GM23248 (cell line): ENCODE measurements at regions not wholly inside any gene's neighbourhood (a gene's known extent, or its start where the extent isn't known, plus 50 kb on each side); places are given as distances from the start of the nearest gene placed in this dataset.

ENCODE experiments used
- DNase-seq: peaks from one replicate; pipeline ENCODE4 v3.0.0-alpha.2; 2015
- H2AFZ ChIP-seq: fragments of 200-600 bp; sonication (generic); 2 replicates; pipeline ENCODE4 v1.6.1; 2016; ENCODE audit warnings: antibody characterized with exemption
- H3F3A ChIP-seq: fragments of 200-600 bp; sonication (generic); 2 replicates; pipeline ENCODE4 v1.6.1; 2016; ENCODE audit warnings: mild to moderate bottlenecking, antibody characterized with exemption, mixed run types; ENCODE audit not compliant: insufficient read depth
- H3K27ac ChIP-seq: fragments of 200-600 bp; sonication (generic); 2 replicates; pipeline ENCODE4 v1.5.1; 2016; ENCODE audit warnings: mild to moderate bottlenecking
- H3K27me3 ChIP-seq: fragments of 200-600 bp; sonication (generic); replicated peaks from 2 replicates; pipeline ENCODE4 v1.6.1; 2016; ENCODE audit warnings: mild to moderate bottlenecking; ENCODE audit not compliant: insufficient read depth
- H3K36me3 ChIP-seq: fragments of 200-600 bp; sonication (generic); 2 replicates; pipeline ENCODE4 v1.6.1; 2016; ENCODE audit warnings: low read depth, mild to moderate bottlenecking
- H3K4me1 ChIP-seq: fragments of 200-600 bp; sonication (generic); 2 replicates; pipeline ENCODE4 v1.6.1; 2016; ENCODE audit warnings: mild to moderate bottlenecking; ENCODE audit not compliant: insufficient read depth
- H3K4me2 ChIP-seq: fragments of 200-600 bp; sonication (generic); one replicate; pipeline ENCODE4 v1.6.1; 2016; ENCODE audit warnings: mild to moderate bottlenecking; ENCODE audit not compliant: unreplicated experiment
- H3K4me3 ChIP-seq: fragments of 200-600 bp; sonication (generic); 2 replicates; pipeline ENCODE4 v1.5.1; 2016; ENCODE audit warnings: mild to moderate bottlenecking
- H3K79me2 ChIP-seq: fragments of 200-600 bp; sonication (generic); 2 replicates; pipeline ENCODE4 v1.6.1; 2016; ENCODE audit warnings: mild to moderate bottlenecking; ENCODE audit not compliant: insufficient read depth
- H3K9ac ChIP-seq: fragments of 200-600 bp; sonication (generic); 2 replicates; pipeline ENCODE4 v1.6.1; 2016; ENCODE audit warnings: mild to moderate bottlenecking
- H3K9me2 ChIP-seq: fragments of 200-600 bp; sonication (generic); 2 replicates; pipeline ENCODE4 v1.6.1; 2016; ENCODE audit warnings: mixed run types, mild to moderate bottlenecking, moderate library complexity; ENCODE audit not compliant: insufficient read depth
- H3K9me3 ChIP-seq: fragments of 200-600 bp; sonication (generic); one replicate; pipeline ENCODE4 v1.6.1; 2017; ENCODE audit warnings: low read depth
- H4K20me1 ChIP-seq: fragments of 200-600 bp; sonication (generic); 2 replicates; pipeline ENCODE4 v1.6.0; 2016; ENCODE audit not compliant: insufficient read depth
- EZH2 ChIP-seq: fragments of 200-600 bp; sonication (generic); IDR thresholded peaks from 2 replicates; pipeline ENCODE4 v1.6.1; 2018; ENCODE audit warnings: antibody characterized with exemption, mild to moderate bottlenecking; ENCODE audit not compliant: insufficient read depth, poor library complexity, severe bottlenecking
- EZH2phosphoT487 ChIP-seq: fragments of 200-600 bp; sonication (generic); IDR thresholded peaks from 2 replicates; pipeline ENCODE4 v1.6.1; 2018; ENCODE audit warnings: antibody characterized with exemption, moderate library complexity, mild to moderate bottlenecking, low read depth; ENCODE audit not compliant: insufficient read depth
- WGBS, 2 experiments: methylation state at CpG; one replicate each; pipeline ENCODE4 v1.1.6; 2015 to 2017; ENCODE audit warnings: low lambda C conversion rate in 2 of 2, low coverage in 1 of 2; ENCODE audit errors: missing lambda C conversion rate in 2 of 2; 5-methylcytosine and 5-hydroxymethylcytosine counted together
- in situ Hi-C: fragments of 300-500 bp; cut with MboI; formaldehyde crosslinking; loops from 2 replicates; pipeline ENCODE4 v1.15.0; 2020

DNA sequence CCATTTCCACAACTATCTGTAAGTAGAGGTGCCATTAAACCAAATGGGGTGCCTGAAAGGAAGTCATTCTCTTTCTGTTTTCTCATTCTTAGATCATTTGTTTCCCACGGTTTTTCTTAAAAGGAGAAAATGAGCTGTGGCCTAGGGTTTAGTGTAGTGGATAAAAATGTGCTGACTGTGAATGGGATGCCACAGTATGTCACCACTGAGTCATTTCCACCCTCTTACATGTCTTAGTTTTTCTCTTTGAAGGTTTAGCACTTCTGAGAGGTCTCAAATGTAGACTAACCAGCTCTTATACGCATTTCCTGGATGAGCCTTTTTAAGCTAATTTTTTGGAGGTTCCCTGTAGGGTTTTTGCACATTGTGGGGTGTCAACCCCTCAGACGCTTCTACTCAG is 244.5 kb upstream of the SPANXN1 start:
- no peak overlapping the region for H2AFZ ChIP-seq
- no peak overlapping the region for H3K4me2 ChIP-seq

DNA sequence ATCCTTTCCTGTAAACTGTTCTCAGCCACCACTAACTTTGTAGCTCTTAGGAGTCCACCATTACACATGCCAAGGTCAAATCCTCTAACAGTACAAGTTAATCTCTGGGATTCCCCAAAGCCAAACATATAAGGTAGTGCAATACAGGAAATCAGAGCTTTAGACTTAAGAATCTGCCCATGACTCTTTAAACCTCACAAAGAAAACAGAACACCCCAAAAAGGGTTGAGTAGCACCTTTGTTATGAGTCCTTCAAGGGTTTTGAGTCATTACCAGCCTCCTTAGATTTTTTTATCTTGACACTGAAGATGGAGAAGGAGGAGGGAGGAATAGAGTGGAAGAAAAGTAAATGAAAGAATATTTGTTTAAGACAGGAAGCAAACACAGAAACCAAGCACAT is 243.9 kb upstream of the SPANXN1 start:
- Histone ChIP-seq H3K4me2 (no peak overlapping the region), H3K36me3 (no peaks in the 10 kb centered on the region), H3K79me2 (no peaks in the 10 kb centered on the region), H3K4me3 (no peak overlapping the region), H3K9me2 (no peaks in the 10 kb centered on the region), H4K20me1 (no peaks in the 10 kb centered on the region), H2AFZ (no peak overlapping the region), H3K27ac (no peak overlapping the region), H3K4me1 (no peaks in the 10 kb centered on the region), H3K27me3 (no peaks in the 10 kb centered on the region), H3K9me3 (no peaks in the 10 kb centered on the region), H3F3A (no peaks in the 10 kb centered on the region), H3K9ac (no peak overlapping the region)
- in situ Hi-C loops, result no loop called here
- no peak for TF ChIP-seq EZH2
- TF ChIP-seq EZH2phosphoT487, result no peak
- no peak for DNase-seq

More for the DNA sequence above, 244.5 kb upstream of the SPANXN1 start:
- no peaks in the 10 kb centered on the region for H3K27me3 ChIP-seq
- H3K27ac ChIP-seq, result no peak overlapping the region
- H3K36me3 ChIP-seq, result no peaks in the 10 kb centered on the region
- TF ChIP-seq EZH2phosphoT487, result no peak
- no peak for TF ChIP-seq EZH2
- H3K4me1 ChIP-seq, result no peaks in the 10 kb centered on the region
- no peaks in the 10 kb centered on the region for H3K79me2 ChIP-seq
- H3K9ac ChIP-seq, result no peak overlapping the region
- H4K20me1 ChIP-seq, result no peaks in the 10 kb centered on the region
- no peak overlapping the region for H3K4me3 ChIP-seq
- no peaks in the 10 kb centered on the region for H3F3A ChIP-seq
- H3K9me3 ChIP-seq, result no peaks in the 10 kb centered on the region
- in situ Hi-C loops, result no loop called here
- DNase-seq, result peak; percentile 1
- no peaks in the 10 kb centered on the region for H3K9me2 ChIP-seq
- 8 to 29% methylated on average over 1 to 3 of the region's 3 CpGs for WGBS, 2 experiments

DNA sequence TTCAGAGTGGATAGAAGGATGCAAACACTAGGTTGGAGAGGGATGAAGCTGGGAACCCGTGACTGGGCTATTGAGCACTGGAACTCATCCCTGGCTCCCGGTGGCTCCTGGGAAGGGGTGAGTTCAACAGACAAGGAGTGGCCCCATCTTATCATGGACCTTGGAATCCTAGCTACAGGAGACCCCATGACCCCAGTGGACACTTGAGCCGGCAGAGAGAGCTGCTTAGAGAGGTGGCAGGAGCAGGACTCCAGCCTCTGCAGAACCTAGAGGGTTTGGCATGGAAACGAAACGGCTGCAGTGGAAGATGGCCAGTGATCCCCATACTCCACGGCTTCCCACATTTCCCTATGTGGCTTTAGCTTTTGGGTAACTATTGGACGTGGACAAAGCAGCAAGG is 205.8 kb upstream of the SPANXN1 start:
- DNase-seq, result no peak
- Histone ChIP-seq H3K27ac (no peak overlapping the region), H3K27me3 (no peaks in the 10 kb centered on the region), H3K9me3 (no peaks in the 10 kb centered on the region), H3K4me1 (no peaks in the 10 kb centered on the region), H2AFZ (no peak overlapping the region), H3K9me2 (no peaks in the 10 kb centered on the region), H3F3A (no peaks in the 10 kb centered on the region), H3K9ac (no peak overlapping the region), H3K36me3 (no peaks in the 10 kb centered on the region), H3K4me2 (no peak overlapping the region), H4K20me1 (no peaks in the 10 kb centered on the region), H3K79me2 (no peaks in the 10 kb centered on the region), H3K4me3 (no peak overlapping the region)
- TF ChIP-seq EZH2 (no peak), EZH2phosphoT487 (no peak)
- in situ Hi-C loops, result no loop called here
- 11 to 13% methylated on average over 6 to 7 of the region's 7 CpGs for WGBS, 2 experiments

DNA sequence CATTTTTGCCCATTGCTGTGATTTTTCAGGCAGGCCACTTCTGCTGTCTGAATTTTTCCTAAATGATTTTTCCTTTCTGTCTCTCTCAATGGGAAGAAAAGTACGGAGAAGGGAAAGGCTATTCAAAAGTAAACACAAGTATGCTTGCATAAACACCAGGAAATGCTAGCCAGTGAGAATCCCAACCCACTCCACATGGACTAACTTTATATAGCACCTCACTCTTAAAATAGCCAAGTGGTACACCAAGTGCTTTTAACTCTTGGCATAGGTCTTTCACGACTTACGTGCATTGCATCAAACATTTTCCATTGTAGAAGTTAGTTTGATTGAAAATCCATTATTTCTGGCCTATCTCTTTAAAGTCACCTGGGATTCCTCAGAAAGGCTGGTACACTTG is 178.9 kb upstream of the SPANXN1 start:
- in situ Hi-C loops, result no loop called here
- Histone ChIP-seq H3K9me3 (no peaks in the 10 kb centered on the region), H3K36me3 (no peaks in the 10 kb centered on the region), H3K27me3 (no peaks in the 10 kb centered on the region), H3K4me1 (no peaks in the 10 kb centered on the region), H3K79me2 (no peaks in the 10 kb centered on the region), H3K27ac (no peak overlapping the region), H2AFZ (no peak overlapping the region), H3K4me3 (no peak overlapping the region), H4K20me1 (no peaks in the 10 kb centered on the region), H3K9ac (no peak overlapping the region), H3K4me2 (no peak overlapping the region), H3K9me2 (no peaks in the 10 kb centered on the region), H3F3A (no peaks in the 10 kb centered on the region)
- no peak for DNase-seq
- TF ChIP-seq EZH2phosphoT487 (no peak), EZH2 (no peak)
- 4% methylated on average over 2 to 3 of the region's 3 CpGs for WGBS, 2 experiments

DNA sequence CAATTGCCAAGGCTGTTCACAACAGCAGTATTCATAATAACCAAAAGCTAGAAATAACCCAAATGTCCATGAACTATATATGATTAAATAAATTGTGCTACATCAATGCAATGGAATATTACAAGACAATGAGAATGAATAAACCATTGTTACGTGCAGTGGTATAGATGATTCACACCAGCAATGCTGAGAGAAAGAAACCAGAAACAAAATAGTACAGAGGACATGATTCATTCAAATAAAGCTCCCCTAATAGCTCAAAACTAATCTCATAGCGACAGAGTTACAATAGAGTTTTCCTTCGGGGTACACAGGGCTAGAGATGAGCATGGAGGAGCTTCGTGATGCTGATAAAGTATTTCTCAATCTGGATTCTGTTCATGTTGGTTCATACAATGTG is 148.1 kb upstream of the SPANXN1 start:
- in situ Hi-C loops, result no loop called here
- H3K27ac ChIP-seq, result no peak overlapping the region
- no peak overlapping the region for H3K9ac ChIP-seq
- no peak overlapping the region for H3K4me2 ChIP-seq
- H3K4me1 ChIP-seq, result no peaks in the 10 kb centered on the region
- H2AFZ ChIP-seq, result no peak overlapping the region
- no peaks in the 10 kb centered on the region for H3K9me2 ChIP-seq
- no peaks in the 10 kb centered on the region for H3K27me3 ChIP-seq
- no peak overlapping the region for H3K4me3 ChIP-seq
- TF ChIP-seq EZH2 (no peak), EZH2phosphoT487 (no peak)
- no peaks in the 10 kb centered on the region for H3F3A ChIP-seq
- H3K79me2 ChIP-seq, result no peaks in the 10 kb centered on the region
- H3K36me3 ChIP-seq, result no peaks in the 10 kb centered on the region
- H3K9me3 ChIP-seq, result no peaks in the 10 kb centered on the region
- no peaks in the 10 kb centered on the region for H4K20me1 ChIP-seq
- WGBS, 2 experiments, result 7 to 10% methylated on average over 4 of the region's 4 CpGs
- no peak for DNase-seq
